GM18907 (cell line): ENCODE measurements at regions not wholly inside any gene's neighbourhood (a gene's known extent, or its start where the extent isn't known, plus 50 kb on each side); places are given as distances from the start of the nearest gene placed in this dataset.

Experiments
- ATAC-seq: cut with Tn5 transposase; IDR thresholded peaks from one replicate; pipeline ENCODE4 v1.9.1; 2021; ENCODE audit warnings: mild to moderate bottlenecking, moderate library complexity; ENCODE audit not compliant: unreplicated experiment

- ATAC-seq: no peak
Measured at GRCh38 chr3:84835366-84835765, 123.4 kb upstream of the CADM2 start.

DNA sequence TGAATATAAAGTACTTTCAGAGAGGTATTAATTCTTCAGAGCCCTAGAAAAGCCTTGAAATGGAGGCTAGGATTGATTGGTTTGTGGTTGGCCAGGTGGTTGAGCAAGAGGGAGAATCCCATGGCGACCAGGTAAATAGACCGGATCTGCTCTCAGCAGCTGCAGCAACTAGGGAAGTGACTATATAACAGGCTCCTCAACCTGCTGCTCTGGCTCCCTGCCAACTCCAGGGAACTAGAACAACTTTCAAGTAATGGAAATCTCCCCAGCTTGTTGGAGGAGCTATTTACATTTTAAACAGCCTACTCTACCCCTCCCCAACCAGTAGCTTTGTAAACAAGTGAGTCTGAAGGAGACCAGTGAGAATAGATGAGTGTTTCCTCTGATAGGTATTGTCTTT, 121.8 kb upstream of the CADM2 start:
- no peak for ATAC-seq

- no peak for ATAC-seq
Measured at GRCh38 chr3:84877092-84877491, 81.7 kb upstream of the CADM2 start.

DNA sequence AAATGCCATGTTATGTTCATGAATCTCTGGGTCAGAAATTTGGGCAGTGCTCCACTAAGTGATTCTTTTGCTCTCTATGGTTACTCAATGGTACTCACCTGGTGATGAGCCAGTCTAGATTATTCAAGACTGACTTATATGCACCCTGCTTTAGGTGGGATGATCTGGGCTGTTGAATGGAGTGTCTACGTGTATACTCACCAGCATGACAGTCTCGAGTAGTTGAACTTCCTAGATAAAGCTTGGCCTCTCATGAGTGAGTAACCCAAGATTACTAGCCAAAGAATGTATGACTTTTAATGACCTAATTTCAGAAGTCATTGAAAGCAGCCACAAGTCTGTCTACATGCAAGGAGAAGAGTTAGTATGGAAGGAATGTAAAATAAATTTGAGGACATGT, 77.5 kb upstream of the CADM2 start:
- ATAC-seq: no peak

- ATAC-seq: no peak
Measured at GRCh38 chr3:84885199-84885882, 73.4 kb upstream of the CADM2 start.

GRCh38 chr3:84891851-84892250, 66.9 kb upstream of the CADM2 start:
- no peak for ATAC-seq

DNA sequence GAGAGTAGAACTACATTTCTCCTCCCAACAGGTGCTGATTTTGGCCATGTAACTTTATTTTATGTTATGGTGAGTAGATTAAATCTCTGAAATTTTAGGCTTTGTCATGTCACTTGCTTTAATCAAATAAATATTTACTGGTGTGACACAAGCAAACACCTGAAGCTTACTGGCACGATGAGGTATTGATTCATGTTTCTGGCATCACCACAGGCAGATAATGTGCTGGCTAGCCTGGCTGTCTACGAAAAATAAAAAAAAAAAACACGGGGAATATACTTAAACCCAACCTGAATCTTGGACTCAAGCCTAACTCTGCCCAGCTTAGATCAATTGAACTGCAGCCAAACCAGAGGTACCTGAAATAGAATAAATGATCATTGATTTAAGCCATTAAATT, 65.6 kb upstream of the CADM2 start:
- ATAC-seq: no peak

- no peak for ATAC-seq
Measured at GRCh38 chr3:84904212-84904611, 54.6 kb upstream of the CADM2 start.

DNA sequence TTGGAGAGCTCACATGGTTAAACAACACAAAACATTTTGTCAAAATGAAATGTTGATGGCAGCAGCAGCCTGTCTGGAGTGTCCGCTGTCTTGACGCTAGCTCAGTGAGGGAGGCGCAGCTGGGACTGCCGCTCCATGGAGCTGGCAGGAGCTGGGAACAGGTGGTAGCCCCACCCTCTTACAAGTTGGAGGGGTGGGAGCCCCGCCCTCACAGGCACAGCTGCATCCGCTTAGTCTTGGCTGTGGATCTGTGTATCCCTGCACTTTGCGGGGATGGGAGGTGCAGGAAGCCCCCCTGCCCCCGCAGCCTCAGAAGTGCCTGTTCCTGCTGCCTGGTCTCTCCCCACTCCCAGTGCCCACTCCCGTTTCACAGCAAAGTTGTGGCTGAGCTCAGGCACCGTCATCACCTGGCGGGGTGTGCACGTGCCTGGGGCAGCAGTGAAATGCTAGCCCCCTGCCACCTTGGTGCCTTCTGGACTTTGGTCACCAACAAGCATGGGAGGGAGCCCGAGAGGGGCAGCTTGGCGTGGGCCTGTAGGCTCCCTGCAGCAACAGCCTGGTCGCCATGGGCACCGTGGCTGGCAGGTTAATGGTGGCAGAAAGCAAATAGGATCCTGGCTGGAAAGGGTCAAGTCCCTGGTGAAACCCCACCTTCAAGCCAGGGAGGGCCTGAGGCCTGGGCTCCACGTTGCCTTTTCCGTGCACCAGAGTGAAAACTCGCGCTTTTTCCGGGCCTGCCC, 53.8 kb upstream of the CADM2 start:
- ATAC-seq: no peak

GRCh38 chr3:84905556-84905920, 53.3 kb upstream of the CADM2 start:
- no peak for ATAC-seq

DNA sequence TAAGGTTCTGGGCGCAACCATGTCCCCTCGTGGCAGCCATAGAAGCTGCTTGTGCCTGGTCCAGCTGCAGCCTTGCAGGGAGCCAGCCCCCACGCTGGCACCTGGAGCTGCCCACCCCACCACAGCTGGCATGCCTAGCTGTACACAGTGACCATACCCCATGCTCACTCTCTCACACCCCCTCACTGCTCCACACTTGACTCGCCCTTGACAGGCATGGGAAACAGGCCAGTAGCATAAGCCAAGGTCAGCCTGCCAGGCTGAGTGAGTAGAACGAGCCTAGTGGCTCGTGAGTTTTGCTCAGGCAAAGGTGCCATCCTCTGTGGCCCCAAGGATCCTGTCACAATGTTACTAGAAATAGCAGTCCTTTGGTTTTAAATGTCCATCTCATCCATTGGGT, 52.7 kb upstream of the CADM2 start:
- no peak for ATAC-seq
